Prostate gland (tissue), 2 donors: ENCODE measurements at regions not wholly inside any gene's neighbourhood (a gene's known extent, or its start where the extent isn't known, plus 50 kb on each side); places are given as distances from the start of the nearest gene placed in this dataset.

Experiments
- POLR2A ChIP-seq: fragments of 450-650 bp; IDR thresholded peaks from one replicate; pipeline ENCODE4 v1.6.1; 2016; ENCODE audit warnings: antibody characterized with exemption, mild to moderate bottlenecking
- POLR2AphosphoS5 ChIP-seq: sonication (generic); formaldehyde crosslinking; IDR thresholded peaks from one replicate; pipeline ENCODE4 v1.6.1; 2017; ENCODE audit warnings: antibody characterized with exemption
- TF ChIP-seq, protein P1 (sequence below), 4 experiments: fragments of 200-600 bp in 2 of 4; fragments of 450-650 bp in 2 of 4; sonication (generic) in 2 of 4; IDR thresholded peaks; 1 replicate in 3 of 4; 2 replicates in 1 of 4; pipeline ENCODE4 v1.5.1; 2016 to 2019; ENCODE audit warnings: antibody characterized with exemption in 4 of 4, mild to moderate bottlenecking in 2 of 4, moderate library complexity in 2 of 4

DNA sequence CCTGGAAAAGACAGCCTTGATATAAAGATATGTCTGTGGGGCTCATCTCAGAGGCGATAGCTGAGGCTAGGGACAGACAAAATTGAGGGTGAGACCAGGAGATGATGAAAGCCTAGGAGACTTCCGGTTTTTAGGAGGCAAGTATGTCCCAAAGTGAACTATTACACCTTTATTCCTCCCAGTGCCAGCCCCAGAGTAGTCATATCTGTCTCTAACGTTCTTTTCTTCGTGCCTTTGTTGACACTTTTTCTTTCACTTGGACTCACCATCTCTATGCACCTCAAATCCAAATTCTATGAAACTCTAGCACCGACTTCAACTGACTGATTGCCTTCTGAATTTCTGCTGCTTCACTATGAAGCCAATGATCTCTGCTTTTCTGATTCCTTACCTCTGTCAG is 93.8 kb upstream of the RASGRP1 start:
- TF ChIP-seq, protein P1, sequence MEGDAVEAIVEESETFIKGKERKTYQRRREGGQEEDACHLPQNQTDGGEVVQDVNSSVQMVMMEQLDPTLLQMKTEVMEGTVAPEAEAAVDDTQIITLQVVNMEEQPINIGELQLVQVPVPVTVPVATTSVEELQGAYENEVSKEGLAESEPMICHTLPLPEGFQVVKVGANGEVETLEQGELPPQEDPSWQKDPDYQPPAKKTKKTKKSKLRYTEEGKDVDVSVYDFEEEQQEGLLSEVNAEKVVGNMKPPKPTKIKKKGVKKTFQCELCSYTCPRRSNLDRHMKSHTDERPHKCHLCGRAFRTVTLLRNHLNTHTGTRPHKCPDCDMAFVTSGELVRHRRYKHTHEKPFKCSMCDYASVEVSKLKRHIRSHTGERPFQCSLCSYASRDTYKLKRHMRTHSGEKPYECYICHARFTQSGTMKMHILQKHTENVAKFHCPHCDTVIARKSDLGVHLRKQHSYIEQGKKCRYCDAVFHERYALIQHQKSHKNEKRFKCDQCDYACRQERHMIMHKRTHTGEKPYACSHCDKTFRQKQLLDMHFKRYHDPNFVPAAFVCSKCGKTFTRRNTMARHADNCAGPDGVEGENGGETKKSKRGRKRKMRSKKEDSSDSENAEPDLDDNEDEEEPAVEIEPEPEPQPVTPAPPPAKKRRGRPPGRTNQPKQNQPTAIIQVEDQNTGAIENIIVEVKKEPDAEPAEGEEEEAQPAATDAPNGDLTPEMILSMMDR (IDR thresholded peaks at IDR 0.05) = no peak
- TF ChIP-seq POLR2AphosphoS5 (no peak), POLR2A (no peak)
